AG09319 (cell line): ENCODE measurements at regions not wholly inside any gene's neighbourhood (a gene's known extent, or its start where the extent isn't known, plus 50 kb on each side); places are given as distances from the start of the nearest gene placed in this dataset.

Experiments used
- DNase-seq: peaks from one replicate; pipeline ENCODE4 v3.0.0-alpha.2; 2010; ENCODE audit warnings: low read depth; ENCODE audit errors: extremely low read depth
- TF ChIP-seq, protein P1 (sequence below): IDR thresholded peaks from 2 replicates; pipeline ENCODE4 v1.5.1; 2011; ENCODE audit warnings: low read depth, mild to moderate bottlenecking, inconsistent platforms, low read length, moderate library complexity

DNA sequence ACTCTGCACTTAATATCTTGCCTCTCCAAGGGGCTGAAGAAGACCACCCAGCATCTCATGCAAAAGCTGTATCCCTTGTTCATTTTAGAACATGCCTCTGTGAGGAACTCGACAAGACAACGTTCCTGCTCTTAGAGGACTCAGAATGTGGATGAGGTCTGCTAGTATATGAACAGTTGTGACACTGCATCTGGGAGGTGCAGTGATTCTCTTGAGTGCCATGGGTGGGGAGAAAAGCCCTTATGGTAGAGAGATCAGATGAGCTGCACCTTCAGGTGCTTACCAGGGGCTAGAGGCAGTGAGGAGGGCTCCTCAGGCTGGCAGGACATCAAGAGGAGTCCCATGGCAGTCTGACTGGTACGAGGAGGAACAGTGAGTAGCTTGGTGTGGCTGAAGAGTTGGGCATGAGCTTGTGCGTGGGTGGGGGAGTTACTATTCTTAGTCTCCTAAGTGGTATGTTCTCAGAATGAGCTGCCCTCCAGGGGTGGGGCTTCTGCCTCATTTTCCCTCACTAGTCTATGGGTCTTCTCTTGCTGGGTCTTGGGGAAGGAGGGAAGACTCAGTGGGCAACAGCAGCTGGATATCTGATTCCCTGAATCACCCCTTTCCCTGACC lies 56.7 kb upstream of the ATP2B2 start:
- TF ChIP-seq, protein P1, sequence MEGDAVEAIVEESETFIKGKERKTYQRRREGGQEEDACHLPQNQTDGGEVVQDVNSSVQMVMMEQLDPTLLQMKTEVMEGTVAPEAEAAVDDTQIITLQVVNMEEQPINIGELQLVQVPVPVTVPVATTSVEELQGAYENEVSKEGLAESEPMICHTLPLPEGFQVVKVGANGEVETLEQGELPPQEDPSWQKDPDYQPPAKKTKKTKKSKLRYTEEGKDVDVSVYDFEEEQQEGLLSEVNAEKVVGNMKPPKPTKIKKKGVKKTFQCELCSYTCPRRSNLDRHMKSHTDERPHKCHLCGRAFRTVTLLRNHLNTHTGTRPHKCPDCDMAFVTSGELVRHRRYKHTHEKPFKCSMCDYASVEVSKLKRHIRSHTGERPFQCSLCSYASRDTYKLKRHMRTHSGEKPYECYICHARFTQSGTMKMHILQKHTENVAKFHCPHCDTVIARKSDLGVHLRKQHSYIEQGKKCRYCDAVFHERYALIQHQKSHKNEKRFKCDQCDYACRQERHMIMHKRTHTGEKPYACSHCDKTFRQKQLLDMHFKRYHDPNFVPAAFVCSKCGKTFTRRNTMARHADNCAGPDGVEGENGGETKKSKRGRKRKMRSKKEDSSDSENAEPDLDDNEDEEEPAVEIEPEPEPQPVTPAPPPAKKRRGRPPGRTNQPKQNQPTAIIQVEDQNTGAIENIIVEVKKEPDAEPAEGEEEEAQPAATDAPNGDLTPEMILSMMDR: no peak
- DNase-seq: no peak

DNA sequence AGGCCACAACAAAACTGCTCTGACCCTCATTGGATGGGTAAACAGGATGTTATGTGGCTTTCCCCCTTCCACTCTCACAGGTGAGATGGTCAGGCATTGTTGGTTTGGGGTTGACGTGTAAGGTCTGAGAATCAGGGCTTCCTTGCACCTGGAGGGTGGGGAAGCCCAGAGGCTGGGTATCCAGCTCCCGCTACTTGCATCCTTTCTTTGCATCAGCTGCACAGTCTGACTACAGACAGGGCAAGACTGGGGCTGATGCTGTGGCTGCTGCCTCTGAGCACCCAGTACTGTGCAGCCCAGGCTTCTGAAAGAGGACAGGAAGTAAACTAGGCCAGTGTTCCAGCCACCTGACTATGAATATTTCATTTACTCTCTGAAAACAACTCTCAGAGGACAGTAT lies 58.0 kb upstream of the ATP2B2 start:
- no peak for DNase-seq
- TF ChIP-seq, protein P1: no peak

GRCh38 chr3:10565814-10566213 lies 60.4 kb upstream of the ATP2B2 start:
- TF ChIP-seq, protein P1: no peak

DNA sequence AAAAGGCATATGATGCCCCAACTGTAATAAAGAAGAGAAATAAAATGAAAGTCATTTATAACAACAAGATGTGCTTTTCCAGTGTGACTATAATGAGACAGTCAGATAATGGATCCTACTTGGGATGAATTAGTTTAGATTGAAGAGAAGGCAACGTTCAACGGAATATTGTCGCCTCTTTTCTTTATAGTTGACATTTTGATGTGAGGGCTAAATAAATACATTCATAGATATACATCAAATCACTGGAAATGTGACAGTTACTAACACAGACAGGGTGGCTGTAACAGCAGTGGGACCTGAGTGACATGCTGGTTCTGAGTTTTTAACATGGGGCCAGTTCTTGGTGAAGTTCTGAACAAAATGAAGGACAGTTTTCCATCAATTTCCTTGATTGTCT lies 61.1 kb upstream of the ATP2B2 start:
- TF ChIP-seq, protein P1: no peak
- DNase-seq: no peak

More at GRCh38 chr3:10565814-10566213, 60.4 kb upstream of the ATP2B2 start:
- DNase-seq: no peak

- DNase-seq: no peak
- TF ChIP-seq, protein P1: no peak
Measured at GRCh38 chr3:10568549-10568948, 63.2 kb upstream of the ATP2B2 start.

DNA sequence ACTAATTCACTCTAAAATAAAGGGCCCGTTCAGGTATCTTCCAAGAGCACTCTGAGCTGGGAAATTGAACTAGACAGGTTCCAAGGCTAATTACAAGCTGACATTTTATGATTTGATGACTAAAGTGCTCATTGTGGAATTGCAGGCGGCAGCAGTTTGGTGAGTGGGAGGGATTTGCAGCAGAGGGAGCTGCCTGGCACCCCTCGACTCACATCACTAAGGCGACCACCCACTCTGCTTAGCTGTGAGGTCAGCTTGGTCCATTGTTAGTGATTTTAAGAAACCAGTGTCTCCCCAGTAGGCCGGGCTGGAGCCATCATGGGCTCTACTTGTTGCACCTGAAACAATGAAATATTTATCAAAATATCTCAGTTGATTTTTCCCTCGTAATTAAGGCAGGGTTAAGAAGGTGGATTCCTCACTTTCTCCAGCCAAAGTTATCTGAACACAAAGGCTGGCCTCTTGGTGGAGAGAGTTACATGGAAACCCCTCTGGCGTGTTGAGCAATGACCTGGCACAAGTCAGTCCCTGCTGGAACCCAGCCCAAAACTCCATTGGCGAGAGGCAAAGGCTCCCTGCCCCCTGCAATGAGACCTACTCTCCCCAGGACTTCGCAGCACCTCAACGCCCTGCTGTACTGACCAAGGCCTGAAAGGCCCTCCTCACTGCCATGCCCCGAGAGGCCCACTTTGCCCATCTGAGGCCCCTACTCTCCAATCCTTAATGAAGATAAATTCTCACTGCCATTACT lies 65.0 kb upstream of the ATP2B2 start:
- TF ChIP-seq, protein P1: no peak

DNA sequence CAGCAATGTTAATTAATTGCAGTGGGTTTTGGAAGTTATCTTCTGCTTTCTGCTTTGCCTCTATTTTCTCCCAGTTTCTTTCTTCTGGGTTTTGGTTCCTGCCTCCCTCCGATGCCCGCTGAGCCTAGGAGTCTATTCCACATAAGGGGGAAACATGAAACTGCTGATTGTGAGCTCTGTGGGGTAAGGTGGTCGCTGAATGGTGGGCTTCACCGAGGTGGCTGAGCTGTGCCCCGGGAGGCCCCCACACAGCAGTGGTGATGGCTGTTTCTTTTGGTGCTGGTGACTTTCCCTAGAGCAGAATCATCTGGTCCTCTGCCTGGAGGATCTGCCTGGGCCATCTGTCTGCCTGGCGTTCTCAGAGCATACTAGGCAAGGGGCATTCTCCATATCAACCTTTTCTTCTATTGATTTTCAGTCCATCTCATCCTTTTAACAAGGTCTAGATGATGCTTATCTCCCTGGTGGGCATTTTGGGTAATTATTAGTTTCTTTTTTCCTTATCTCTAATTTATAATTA lies 68.8 kb upstream of the ATP2B2 start:
- no peak for DNase-seq
- TF ChIP-seq, protein P1: no peak

More for the DNA sequence above, 65.0 kb upstream of the ATP2B2 start:
- DNase-seq: no peak
